H1 (cell line): ENCODE measurements at regions not wholly inside any gene's neighbourhood (a gene's known extent, or its start where the extent isn't known, plus 50 kb on each side); places are given as distances from the start of the nearest gene placed in this dataset.

ENCODE experiments used
- ASH2L ChIP-seq: fragments of 200-600, 300-600 bp; sonication (generic); IDR thresholded peaks from one replicate; pipeline ENCODE4 v1.7.1; 2017; ENCODE audit warnings: low read length
- EZH2 ChIP-seq: fragments of 200-600 bp; sonication (generic); IDR thresholded peaks from 2 replicates; pipeline ENCODE4 v1.7.1; 2012; ENCODE audit warnings: low read depth, mild to moderate bottlenecking, moderate library complexity, low read length, inconsistent platforms; ENCODE audit not compliant: severe bottlenecking
- GTF2F1 ChIP-seq: IDR thresholded peaks from 2 replicates; pipeline ENCODE4 v1.6.1; 2012; ENCODE audit warnings: low read depth, low read length, improper control_type of control experiment, borderline replicate concordance
- HDAC6 ChIP-seq: IDR thresholded peaks from one replicate; pipeline ENCODE4 v1.7.1; 2012; ENCODE audit warnings: low read depth, mild to moderate bottlenecking, inconsistent platforms, low read length, moderate library complexity
- KDM1A ChIP-seq: fragments of 200-600, 300-600 bp; sonication (generic); IDR thresholded peaks from 2 replicates; pipeline ENCODE4 v1.7.1; 2016; ENCODE audit warnings: mild to moderate bottlenecking, low read length, borderline replicate concordance
- NANOG ChIP-seq: IDR thresholded peaks from 2 replicates; pipeline ENCODE4 v1.6.1; 2011; ENCODE audit warnings: low read length, low read depth, mild to moderate bottlenecking, inconsistent platforms; ENCODE audit not compliant: insufficient read depth, poor library complexity, severe bottlenecking
- POLR2AphosphoS5 ChIP-seq: IDR thresholded peaks from 2 replicates; pipeline ENCODE4 v1.6.1; 2011; ENCODE audit warnings: low read depth, low read length
- RAD21 ChIP-seq, 2 experiments: IDR thresholded peaks in 1 of 2; conservative IDR thresholded peaks in 1 of 2; 2 replicates each; pipeline ENCODE4 v1.6.1; 2011; ENCODE audit warnings: low read depth in 2 of 2, low read length in 2 of 2, improper control_type of control experiment in 1 of 2, inconsistent platforms in 1 of 2, mild to moderate bottlenecking in 1 of 2, moderate library complexity in 1 of 2
- RBBP5 ChIP-seq: IDR thresholded peaks from 2 replicates; pipeline ENCODE4 v1.7.1; 2012; ENCODE audit warnings: low read depth, mild to moderate bottlenecking, inconsistent platforms, low read length, moderate library complexity, borderline replicate concordance
- SIX5 ChIP-seq: IDR thresholded peaks from 2 replicates; pipeline ENCODE4 v1.6.1; 2011; ENCODE audit warnings: mild to moderate bottlenecking, low read depth, low read length
- SP1 ChIP-seq: IDR thresholded peaks from 2 replicates; pipeline ENCODE4 v1.6.1; 2011; ENCODE audit warnings: low read depth, low read length
- SP4 ChIP-seq: IDR thresholded peaks from 2 replicates; pipeline ENCODE4 v1.6.1; 2012; ENCODE audit warnings: low read length, inconsistent platforms
- TF ChIP-seq, protein P1 (sequence below), 3 experiments: IDR thresholded peaks; 1 replicate in 2 of 3; 2 replicates in 1 of 3; pipeline versions ENCODE4 v1.5.1 to v1.6.1; 2011; ENCODE audit warnings: low read length in 3 of 3, mild to moderate bottlenecking in 3 of 3, inconsistent platforms in 2 of 3, low read depth in 1 of 3, moderate library complexity in 1 of 3; ENCODE audit not compliant: insufficient read depth in 1 of 3; ENCODE audit errors: control extremely low read depth in 1 of 3
- TF ChIP-seq, protein P2 (sequence below): IDR thresholded peaks from 2 replicates; pipeline ENCODE4 v1.6.1; 2011; ENCODE audit warnings: low read depth, mild to moderate bottlenecking, low read length; ENCODE audit not compliant: insufficient read depth

DNA sequence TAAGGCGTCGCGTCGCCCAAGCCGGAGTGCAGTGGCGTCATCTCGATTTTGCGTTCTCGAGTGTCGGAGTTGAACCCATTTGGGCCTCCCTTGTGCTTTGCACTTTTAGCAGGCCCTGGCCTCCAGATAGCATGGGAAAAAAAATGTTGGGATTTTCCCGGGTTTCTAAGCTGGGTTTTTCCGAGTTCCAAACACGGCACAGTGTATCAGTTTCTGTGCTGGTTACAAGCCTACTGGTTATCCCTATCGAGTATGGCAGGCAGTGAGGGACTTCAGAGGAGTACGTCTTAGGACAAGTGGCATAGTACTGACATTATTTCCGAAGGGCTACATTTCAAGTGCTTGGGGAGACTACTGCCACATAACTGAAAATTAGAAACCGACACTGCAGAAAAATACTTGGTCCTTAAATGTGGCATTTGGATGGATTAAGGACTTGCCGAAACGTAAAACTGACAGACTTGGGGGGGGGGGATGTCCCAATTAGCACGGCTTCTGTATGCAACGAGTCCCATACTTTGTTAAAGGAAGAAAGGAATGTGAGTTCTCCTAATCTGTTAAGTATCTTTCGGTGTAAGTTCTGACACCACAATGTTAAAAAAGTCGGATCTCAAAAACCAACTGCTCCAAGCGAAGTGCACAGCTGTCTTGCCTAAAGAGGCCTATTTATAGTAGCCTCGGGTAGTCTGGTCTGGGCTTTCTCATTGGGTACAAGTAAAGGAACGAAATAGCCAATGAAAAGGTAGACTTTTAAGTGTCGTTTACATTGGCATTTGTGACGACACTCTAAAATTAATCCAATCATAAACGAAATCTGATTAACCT is 70.2 kb downstream of the HFE start (continued):
- TF ChIP-seq, protein P1, sequence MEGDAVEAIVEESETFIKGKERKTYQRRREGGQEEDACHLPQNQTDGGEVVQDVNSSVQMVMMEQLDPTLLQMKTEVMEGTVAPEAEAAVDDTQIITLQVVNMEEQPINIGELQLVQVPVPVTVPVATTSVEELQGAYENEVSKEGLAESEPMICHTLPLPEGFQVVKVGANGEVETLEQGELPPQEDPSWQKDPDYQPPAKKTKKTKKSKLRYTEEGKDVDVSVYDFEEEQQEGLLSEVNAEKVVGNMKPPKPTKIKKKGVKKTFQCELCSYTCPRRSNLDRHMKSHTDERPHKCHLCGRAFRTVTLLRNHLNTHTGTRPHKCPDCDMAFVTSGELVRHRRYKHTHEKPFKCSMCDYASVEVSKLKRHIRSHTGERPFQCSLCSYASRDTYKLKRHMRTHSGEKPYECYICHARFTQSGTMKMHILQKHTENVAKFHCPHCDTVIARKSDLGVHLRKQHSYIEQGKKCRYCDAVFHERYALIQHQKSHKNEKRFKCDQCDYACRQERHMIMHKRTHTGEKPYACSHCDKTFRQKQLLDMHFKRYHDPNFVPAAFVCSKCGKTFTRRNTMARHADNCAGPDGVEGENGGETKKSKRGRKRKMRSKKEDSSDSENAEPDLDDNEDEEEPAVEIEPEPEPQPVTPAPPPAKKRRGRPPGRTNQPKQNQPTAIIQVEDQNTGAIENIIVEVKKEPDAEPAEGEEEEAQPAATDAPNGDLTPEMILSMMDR (IDR thresholded peaks at IDR 0.05; ENCODE audit: control extremely low read depth in 1 of 3, insufficient read depth in 1 of 3, low read depth in 1 of 3, low read length in 3 of 3) = no peak
- TF ChIP-seq RBBP5 = no peak
- TF ChIP-seq ASH2L = no peak
- TF ChIP-seq KDM1A = no peak
- TF ChIP-seq RAD21 (IDR thresholded peaks at IDR 0.05 in 1 of 2, conservative IDR thresholded peaks at IDR 0.05 in 1 of 2; ENCODE audit: low read depth in 2 of 2, low read length in 2 of 2) = peak in 1 of 2 experiments; percentile 1; a peak in 1 of 4 replicates
- TF ChIP-seq SIX5 = no peak
- TF ChIP-seq SP1 = peak; percentile 97
- TF ChIP-seq, protein P2, sequence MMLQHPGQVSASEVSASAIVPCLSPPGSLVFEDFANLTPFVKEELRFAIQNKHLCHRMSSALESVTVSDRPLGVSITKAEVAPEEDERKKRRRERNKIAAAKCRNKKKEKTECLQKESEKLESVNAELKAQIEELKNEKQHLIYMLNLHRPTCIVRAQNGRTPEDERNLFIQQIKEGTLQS = no peak
- no peak for TF ChIP-seq GTF2F1
- peak; percentile 94 for TF ChIP-seq SP4
- TF ChIP-seq EZH2 = no peak
- no peak for TF ChIP-seq HDAC6
- TF ChIP-seq NANOG = no peak
- peak; percentile 99 for TF ChIP-seq POLR2AphosphoS5
